Mucosa of stomach (tissue), 1 donor: ENCODE measurements at regions not wholly inside any gene's neighbourhood (a gene's known extent, or its start where the extent isn't known, plus 50 kb on each side); places are given as distances from the start of the nearest gene placed in this dataset.

Experiments used
- H3K27me3 ChIP-seq: one replicate; pipeline ENCODE4 v1.7.0; 2013; ENCODE audit warnings: mild to moderate bottlenecking, low read length; ENCODE audit not compliant: control insufficient read depth, insufficient read depth
- H3K36me3 ChIP-seq: one replicate; pipeline ENCODE4 v1.7.0; 2013; ENCODE audit warnings: low read length; ENCODE audit not compliant: control insufficient read depth, insufficient read depth
- H3K4me1 ChIP-seq: one replicate; pipeline ENCODE4 v1.7.0; 2013; ENCODE audit warnings: mild to moderate bottlenecking, low read length; ENCODE audit not compliant: control insufficient read depth, insufficient read depth
- H3K4me3 ChIP-seq: one replicate; pipeline ENCODE4 v1.7.0; 2013; ENCODE audit warnings: low read length
- H3K9ac ChIP-seq: one replicate; pipeline ENCODE4 v1.7.0; 2013; ENCODE audit warnings: mild to moderate bottlenecking, low read length, moderate library complexity
- H3K9me3 ChIP-seq: one replicate; pipeline ENCODE4 v1.7.0; 2013; ENCODE audit warnings: mild to moderate bottlenecking, low read length, moderate library complexity; ENCODE audit not compliant: control insufficient read depth
- donor health status: Pancreatic carcinoma.

DNA sequence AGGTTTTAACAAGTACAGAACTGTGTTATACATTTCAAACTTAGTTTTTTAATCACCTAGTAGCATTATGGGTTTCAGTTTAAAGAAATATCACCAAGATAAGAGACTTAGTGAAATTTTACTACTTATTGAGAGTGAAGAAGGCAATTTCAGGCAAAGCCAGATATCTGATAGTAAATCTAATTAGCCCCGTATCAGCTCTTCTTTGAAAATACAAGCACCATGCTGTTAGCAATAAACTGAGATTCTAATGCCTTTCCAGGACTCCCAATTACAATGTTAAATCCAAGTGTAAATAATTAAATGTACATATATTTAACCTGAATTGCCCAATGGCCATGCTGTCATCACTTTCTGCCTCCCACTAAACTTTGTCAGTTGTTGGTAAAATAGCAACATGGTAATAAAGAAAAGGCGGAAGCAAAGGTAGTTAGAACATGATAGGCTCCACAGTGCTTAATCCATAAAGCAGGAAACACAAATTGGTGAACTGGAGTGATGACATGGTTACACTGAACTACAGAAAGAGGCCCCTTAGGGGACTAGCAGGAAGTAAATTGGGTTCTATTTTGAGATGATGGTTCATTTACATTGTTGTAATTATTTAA lies 646.1 kb downstream of the C12orf50 start:
- Histone ChIP-seq H3K9me3 (no peaks in the 10 kb centered on the region), H3K36me3 (no peaks in the 10 kb centered on the region), H3K4me1 (peaks cover 4% of the 10 kb centered on the region), H3K9ac (no peak overlapping the region), H3K27me3 (no peaks in the 10 kb centered on the region), H3K4me3 (no peak overlapping the region)

DNA sequence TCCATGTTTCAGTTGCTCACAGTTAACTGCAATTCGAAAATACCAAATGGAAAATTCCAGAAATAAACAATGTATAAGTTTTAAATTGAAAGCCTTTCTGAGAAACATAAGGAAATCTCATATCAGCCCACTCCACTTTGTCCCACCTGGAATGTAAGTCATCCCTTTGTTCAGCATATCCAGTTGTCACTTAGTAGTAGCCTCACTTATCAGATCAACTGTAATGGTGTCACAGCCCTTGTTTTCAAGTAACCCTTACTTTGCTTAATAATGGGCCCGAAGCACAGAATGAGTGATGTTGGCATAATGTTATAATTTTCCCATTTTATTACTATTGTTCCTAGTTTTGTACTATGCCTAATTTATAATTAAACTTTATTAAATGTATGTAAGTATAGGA lies 646.8 kb downstream of the C12orf50 start:
- Histone ChIP-seq H3K36me3 (no peaks in the 10 kb centered on the region), H3K4me1 (peaks cover 4% of the 10 kb centered on the region), H3K9ac (no peak overlapping the region), H3K27me3 (no peaks in the 10 kb centered on the region), H3K9me3 (no peaks in the 10 kb centered on the region), H3K4me3 (no peak overlapping the region)

DNA sequence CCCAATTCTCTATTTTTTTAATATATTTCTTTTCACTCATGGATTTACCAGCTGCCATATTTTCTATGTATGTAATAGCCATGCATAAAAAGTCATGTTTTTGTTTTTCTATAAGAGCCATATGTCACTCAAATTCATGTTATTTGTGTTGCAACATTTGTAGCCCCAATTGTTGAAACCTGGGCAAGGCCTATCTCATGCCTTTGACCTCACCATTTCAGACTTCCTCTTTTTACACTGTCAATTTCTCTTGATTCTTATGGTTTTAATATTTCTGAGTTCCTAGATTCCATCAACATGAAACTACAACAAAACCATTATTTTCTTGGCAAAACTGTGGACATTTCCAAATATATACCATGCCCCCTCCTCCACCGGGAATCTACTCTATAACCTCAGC lies 647.5 kb downstream of the C12orf50 start:
- H3K36me3 ChIP-seq = no peaks in the 10 kb centered on the region
- no peak overlapping the region for H3K9ac ChIP-seq
- no peaks in the 10 kb centered on the region for H3K27me3 ChIP-seq
- H3K4me3 ChIP-seq = no peak overlapping the region
- H3K4me1 ChIP-seq = peaks cover 4% of the 10 kb centered on the region
- no peaks in the 10 kb centered on the region for H3K9me3 ChIP-seq

DNA sequence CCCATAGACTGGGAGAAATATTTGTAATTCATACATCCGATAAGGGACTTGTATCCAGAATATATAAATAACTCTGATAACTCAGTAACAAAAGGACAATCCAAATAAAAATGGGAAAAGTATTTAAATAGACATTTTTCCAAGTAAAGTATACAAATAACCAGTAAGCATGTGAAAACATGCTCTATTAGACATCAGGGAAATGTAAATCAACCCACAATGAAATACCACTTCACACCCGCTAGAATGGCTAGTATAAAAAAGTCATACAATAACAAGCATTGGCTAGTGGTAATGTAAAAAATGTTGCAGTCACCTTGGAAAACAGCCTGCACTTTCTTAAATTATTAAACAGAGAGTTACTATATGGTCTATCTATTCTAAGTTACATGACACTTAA lies 650.7 kb downstream of the C12orf50 start:
- H3K9me3 ChIP-seq = no peaks in the 10 kb centered on the region
- no peaks in the 10 kb centered on the region for H3K27me3 ChIP-seq
- no peak overlapping the region for H3K4me3 ChIP-seq
- no peaks in the 10 kb centered on the region for H3K36me3 ChIP-seq
- peaks cover under 1% of the 10 kb centered on the region for H3K4me1 ChIP-seq
- H3K9ac ChIP-seq = no peak overlapping the region

DNA sequence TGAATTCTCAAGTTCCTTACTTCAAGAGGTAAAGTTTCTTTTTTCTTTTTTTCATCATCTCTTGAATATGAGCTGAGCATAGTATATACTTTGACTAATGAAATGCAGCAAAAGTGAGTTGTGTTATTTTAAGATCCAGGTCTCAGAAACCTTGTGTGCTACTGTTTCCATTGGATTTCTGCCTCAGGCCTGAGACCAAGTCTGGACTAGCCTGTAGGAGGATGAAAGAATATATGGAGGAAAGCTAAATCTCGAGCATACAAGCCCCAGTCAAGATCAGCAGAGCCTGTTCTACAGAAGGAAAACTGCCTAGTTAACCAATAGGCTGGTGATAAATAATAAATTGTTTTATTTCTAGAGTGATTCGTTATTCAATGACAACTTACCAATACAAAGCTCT lies 652.5 kb downstream of the C12orf50 start:
- no peaks in the 10 kb centered on the region for H3K9me3 ChIP-seq
- H3K27me3 ChIP-seq = no peaks in the 10 kb centered on the region
- no peaks in the 10 kb centered on the region for H3K4me1 ChIP-seq
- H3K4me3 ChIP-seq = no peak overlapping the region
- H3K36me3 ChIP-seq = no peaks in the 10 kb centered on the region
- H3K9ac ChIP-seq = no peak overlapping the region

DNA sequence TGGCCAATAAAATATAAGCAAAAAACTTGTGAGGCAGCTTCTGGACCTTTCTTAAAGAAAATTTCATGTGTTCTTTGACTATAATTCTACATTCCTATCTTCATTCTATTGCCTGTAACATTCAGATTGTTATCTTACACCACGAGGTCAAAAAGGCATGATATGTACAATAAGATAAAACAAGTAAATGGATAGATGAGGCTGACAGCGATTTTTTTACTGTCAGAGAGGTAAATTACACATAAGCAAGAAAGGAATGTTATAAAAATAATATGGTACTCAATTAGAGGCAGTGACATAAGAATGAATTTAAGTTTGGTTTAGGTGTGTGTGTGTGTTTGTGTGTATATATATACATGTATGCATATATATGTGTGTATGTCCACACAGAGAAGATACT lies 660.0 kb downstream of the C12orf50 start:
- H3K36me3 ChIP-seq = no peaks in the 10 kb centered on the region
- H3K4me3 ChIP-seq = no peak overlapping the region
- no peaks in the 10 kb centered on the region for H3K9me3 ChIP-seq
- H3K27me3 ChIP-seq = no peaks in the 10 kb centered on the region
- H3K9ac ChIP-seq = no peak overlapping the region
- H3K4me1 ChIP-seq = no peaks in the 10 kb centered on the region

DNA sequence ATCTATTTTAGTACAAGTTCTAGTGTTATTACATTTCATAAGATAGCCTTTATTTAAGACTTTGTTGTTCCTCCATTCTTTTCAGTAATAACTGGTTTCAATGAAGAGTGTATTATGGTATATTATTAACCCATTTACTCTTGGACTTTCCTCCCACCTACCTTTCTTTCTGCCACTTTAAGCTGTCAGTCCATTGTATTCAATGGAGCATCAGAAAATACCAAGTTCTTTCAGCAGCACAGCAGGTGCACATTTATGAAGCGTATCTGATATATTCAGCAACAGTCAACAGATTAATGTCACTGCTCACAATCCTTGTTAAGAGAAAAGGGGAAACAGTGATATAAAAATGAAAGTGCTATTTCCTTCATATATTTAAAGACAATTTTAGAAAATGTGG lies 660.9 kb downstream of the C12orf50 start:
- H3K36me3 ChIP-seq = no peaks in the 10 kb centered on the region
- no peaks in the 10 kb centered on the region for H3K9me3 ChIP-seq
- H3K9ac ChIP-seq = no peak overlapping the region
- no peak overlapping the region for H3K4me3 ChIP-seq
- H3K4me1 ChIP-seq = no peaks in the 10 kb centered on the region
- no peaks in the 10 kb centered on the region for H3K27me3 ChIP-seq

DNA sequence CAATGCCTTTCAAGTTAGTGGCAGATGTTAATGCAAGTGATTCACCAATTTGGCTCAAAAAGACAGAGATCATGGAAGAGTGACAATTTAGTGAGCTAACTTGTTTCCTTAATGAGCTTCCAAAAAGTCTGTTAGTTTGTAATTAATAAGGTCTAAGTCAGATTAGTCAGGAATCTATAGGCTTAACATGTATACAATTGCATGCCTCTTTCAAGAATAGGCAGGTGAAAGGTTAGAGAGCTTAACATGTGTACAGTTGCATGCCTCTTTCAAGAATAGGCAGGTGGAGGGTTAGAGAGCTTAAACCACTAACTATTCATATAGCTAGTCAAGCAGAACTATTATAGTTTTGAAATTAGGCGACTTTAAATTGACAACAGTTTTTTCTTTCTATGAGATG lies 663.8 kb downstream of the C12orf50 start:
- Histone ChIP-seq H3K9me3 (no peaks in the 10 kb centered on the region), H3K36me3 (no peaks in the 10 kb centered on the region), H3K27me3 (no peaks in the 10 kb centered on the region), H3K9ac (no peak overlapping the region), H3K4me1 (no peaks in the 10 kb centered on the region), H3K4me3 (no peak overlapping the region)

DNA sequence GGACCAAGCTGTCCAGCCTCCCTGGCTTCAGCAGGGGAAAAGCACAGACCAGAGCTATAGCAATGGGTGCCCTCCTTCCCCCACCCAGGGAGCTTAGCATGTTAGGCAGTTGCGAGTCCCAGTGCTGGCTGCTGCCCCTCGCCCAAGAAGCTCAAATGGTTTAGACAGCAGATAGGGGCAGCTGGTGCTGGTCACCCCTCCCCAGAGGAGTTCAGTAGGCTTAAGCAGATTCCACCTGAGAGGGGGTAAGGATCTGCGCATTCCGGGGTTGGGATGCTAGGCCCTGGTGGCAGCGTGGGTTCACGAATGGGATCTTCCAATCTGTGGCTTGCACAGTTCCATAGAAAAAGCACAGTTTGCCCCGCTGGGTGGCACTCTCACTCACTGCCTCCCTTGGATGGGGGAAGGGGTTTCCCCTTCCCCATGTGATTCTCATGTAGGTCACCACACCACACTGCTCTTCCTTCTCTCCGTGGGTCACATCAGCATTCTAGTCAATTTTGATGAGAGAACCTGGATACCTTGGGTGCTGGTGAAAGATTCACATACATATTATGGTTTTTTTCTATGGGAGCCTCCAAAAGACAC lies 665.6 kb downstream of the C12orf50 start:
- Histone ChIP-seq H3K27me3 (no peaks in the 10 kb centered on the region), H3K4me3 (no peak overlapping the region), H3K9ac (no peak overlapping the region), H3K36me3 (no peaks in the 10 kb centered on the region), H3K4me1 (no peaks in the 10 kb centered on the region), H3K9me3 (no peaks in the 10 kb centered on the region)

DNA sequence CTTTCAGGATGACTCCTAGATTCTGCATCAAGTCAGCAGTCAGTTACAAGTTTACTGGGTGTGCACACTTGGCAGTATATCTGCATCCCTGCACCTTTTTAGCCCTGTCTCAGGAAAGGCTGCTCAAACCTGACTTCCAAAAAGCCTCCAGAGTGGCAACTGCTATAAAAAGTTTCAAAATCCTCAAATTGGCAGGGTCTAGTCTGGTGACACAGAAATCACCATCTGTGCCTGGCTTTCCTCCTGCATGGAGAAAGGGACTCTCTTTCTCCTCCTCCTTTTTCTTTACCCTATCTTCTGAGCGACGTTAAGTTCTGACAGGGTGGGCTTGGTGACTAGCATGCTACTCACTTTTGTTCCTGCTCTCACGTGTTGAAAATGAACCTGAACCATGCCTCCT lies 679.5 kb downstream of the C12orf50 start:
- no peak overlapping the region for H3K4me3 ChIP-seq
- no peak overlapping the region for H3K9ac ChIP-seq

DNA sequence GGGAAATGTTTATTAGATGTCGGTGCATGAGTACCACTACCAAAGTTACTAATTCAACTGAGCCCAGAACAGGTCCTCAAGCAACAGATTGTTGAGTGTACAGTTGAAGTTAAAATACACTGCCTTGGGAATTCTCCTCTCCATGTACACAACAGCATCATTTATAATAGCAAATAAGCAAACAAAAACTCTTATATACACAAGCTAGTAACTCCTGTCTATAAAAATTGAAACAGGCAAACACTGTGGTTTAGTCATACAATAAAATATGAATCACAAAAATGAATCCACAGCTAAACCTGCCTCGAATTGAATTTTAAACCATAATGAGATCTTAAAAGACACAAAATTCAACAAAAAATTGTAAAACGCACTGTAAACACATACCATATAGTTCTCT lies 681.1 kb downstream of the C12orf50 start:
- H3K9me3 ChIP-seq = no peaks in the 10 kb centered on the region
- H3K27me3 ChIP-seq = no peaks in the 10 kb centered on the region
- H3K4me1 ChIP-seq = no peaks in the 10 kb centered on the region
- no peak overlapping the region for H3K4me3 ChIP-seq
- H3K9ac ChIP-seq = no peak overlapping the region
- no peaks in the 10 kb centered on the region for H3K36me3 ChIP-seq

More for the DNA sequence above, 679.5 kb downstream of the C12orf50 start:
- no peaks in the 10 kb centered on the region for H3K36me3 ChIP-seq
- no peaks in the 10 kb centered on the region for H3K9me3 ChIP-seq
- H3K4me1 ChIP-seq = no peaks in the 10 kb centered on the region
- no peaks in the 10 kb centered on the region for H3K27me3 ChIP-seq

DNA sequence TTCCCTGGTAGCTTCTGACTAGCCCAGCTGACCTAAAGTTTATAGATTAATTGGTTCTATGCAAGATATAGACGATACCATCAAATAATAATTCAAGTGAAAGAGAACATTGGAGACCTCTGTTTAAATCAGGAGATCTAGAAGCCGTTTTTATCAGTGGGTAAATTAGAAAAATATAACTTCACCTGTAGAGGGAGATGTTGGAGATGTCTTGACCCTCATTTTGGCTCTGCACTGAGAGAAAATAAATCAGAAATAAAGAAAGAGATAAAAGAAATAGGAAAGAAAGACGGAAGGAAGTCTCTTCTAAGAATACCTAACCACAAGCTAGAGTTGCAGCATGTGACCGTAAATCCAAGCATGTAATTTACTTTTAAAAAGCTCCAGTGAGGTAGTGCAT lies 684.5 kb downstream of the C12orf50 start:
- H3K36me3 ChIP-seq = no peaks in the 10 kb centered on the region
- no peaks in the 10 kb centered on the region for H3K27me3 ChIP-seq
- H3K9ac ChIP-seq = no peak overlapping the region
- H3K9me3 ChIP-seq = no peaks in the 10 kb centered on the region
- no peak overlapping the region for H3K4me3 ChIP-seq
- no peaks in the 10 kb centered on the region for H3K4me1 ChIP-seq

DNA sequence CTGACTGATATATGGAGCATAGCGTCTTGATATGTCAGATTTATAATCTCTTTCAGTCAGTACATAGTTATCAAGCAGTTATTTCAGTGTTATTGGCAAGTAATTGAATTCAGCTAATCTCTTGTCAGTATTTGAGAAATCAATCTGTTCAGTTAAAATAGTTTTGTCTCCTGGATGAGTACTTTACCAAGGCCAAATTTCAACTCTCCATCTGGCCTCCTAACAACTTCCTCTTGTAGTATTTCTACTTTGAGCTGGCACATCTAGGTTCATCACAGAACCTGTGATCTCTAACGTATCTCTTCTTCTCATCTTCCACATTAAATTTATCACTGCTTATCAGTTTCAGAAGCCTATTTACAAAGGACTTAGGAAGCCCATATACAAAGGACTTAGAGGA lies 690.5 kb downstream of the C12orf50 start:
- H3K4me1 ChIP-seq = no peaks in the 10 kb centered on the region
- H3K36me3 ChIP-seq = no peaks in the 10 kb centered on the region
- H3K9me3 ChIP-seq = no peaks in the 10 kb centered on the region
- no peak overlapping the region for H3K4me3 ChIP-seq
- no peak overlapping the region for H3K9ac ChIP-seq
- H3K27me3 ChIP-seq = no peaks in the 10 kb centered on the region
